Keratinocyte (primary cell): ENCODE measurements at regions not wholly inside any gene's neighbourhood (a gene's known extent, or its start where the extent isn't known, plus 50 kb on each side); places are given as distances from the start of the nearest gene placed in this dataset.

ENCODE experiments used
- DNase-seq: peaks from one replicate; pipeline ENCODE4 v3.0.0-alpha.2; 2011; ENCODE audit warnings: low read depth, missing footprints, low spot score
- FAIRE-seq: peaks from 2 replicates; lab custom pipeline; 2011; peaks lifted over from hg19 to GRCh38; lab: Jason Lieb, UNC
- H2AFZ ChIP-seq: 2 replicates; pipeline ENCODE4 v1.6.0; 2012; ENCODE audit warnings: low read length, control low read depth, inconsistent platforms; ENCODE audit not compliant: control insufficient read depth
- H3K27ac ChIP-seq: 2 replicates; pipeline ENCODE4 v1.5.1; 2011; ENCODE audit warnings: low read length; ENCODE audit not compliant: control insufficient read depth, insufficient read depth
- H3K27me3 ChIP-seq: 3 replicates; pipeline ENCODE4 v1.6.0; 2011; ENCODE audit warnings: low read length; ENCODE audit not compliant: control insufficient read depth, insufficient read depth; ENCODE audit errors: extremely low read depth
- H3K36me3 ChIP-seq, 2 experiments: 2 replicates in 1 of 2; 3 replicates in 1 of 2; pipeline ENCODE4 v1.5.1; 2011; ENCODE audit warnings: low read length in 2 of 2, mild to moderate bottlenecking in 1 of 2; ENCODE audit not compliant: control insufficient read depth in 2 of 2, insufficient read depth in 2 of 2; ENCODE audit errors: extremely low read depth in 1 of 2
- H3K4me1 ChIP-seq: 3 replicates; pipeline ENCODE4 v1.5.1; 2011; ENCODE audit warnings: low read length; ENCODE audit not compliant: control insufficient read depth, insufficient read depth; ENCODE audit errors: extremely low read depth
- H3K4me2 ChIP-seq: 3 replicates; pipeline ENCODE4 v1.6.0; 2011; ENCODE audit warnings: low read depth, low read length; ENCODE audit not compliant: control insufficient read depth, insufficient read depth; ENCODE audit errors: extremely low read depth
- H3K4me3 ChIP-seq, 3 experiments: fragments of 200-600 bp in 1 of 3; sonication (generic) in 1 of 3; 2 replicates in 2 of 3; 3 replicates in 1 of 3; pipeline ENCODE4 v1.5.1; 2011 to 2016; ENCODE audit warnings: low read length in 3 of 3, mild to moderate bottlenecking in 3 of 3, control low read depth in 2 of 3, inconsistent platforms in 1 of 3, low read depth in 1 of 3, mixed read lengths in 1 of 3, mixed run types in 1 of 3, moderate library complexity in 1 of 3; ENCODE audit not compliant: control insufficient read depth in 2 of 3, insufficient read depth in 2 of 3; ENCODE audit errors: extremely low read depth in 1 of 3
- H3K79me2 ChIP-seq: 2 replicates; pipeline ENCODE4 v1.6.0; 2012; ENCODE audit warnings: low read length; ENCODE audit not compliant: control insufficient read depth, insufficient read depth
- H3K9ac ChIP-seq: 3 replicates; pipeline ENCODE4 v1.6.0; 2011; ENCODE audit warnings: low read length; ENCODE audit not compliant: control insufficient read depth, insufficient read depth; ENCODE audit errors: extremely low read depth
- H3K9me1 ChIP-seq: 3 replicates; pipeline ENCODE4 v1.6.0; 2011; ENCODE audit warnings: low read length; ENCODE audit not compliant: control insufficient read depth, insufficient read depth; ENCODE audit errors: extremely low read depth
- H3K9me3 ChIP-seq: 2 replicates; pipeline ENCODE4 v1.5.1; 2012; ENCODE audit warnings: low read depth, low read length; ENCODE audit not compliant: control insufficient read depth
- H4K20me1 ChIP-seq: 3 replicates; pipeline ENCODE4 v1.6.0; 2011; ENCODE audit warnings: low read length; ENCODE audit not compliant: control insufficient read depth, insufficient read depth; ENCODE audit errors: extremely low read depth
- CTCF ChIP-seq, 3 experiments: IDR thresholded peaks in 1 of 3; conservative IDR thresholded peaks in 1 of 3; optimal IDR thresholded peaks in 1 of 3; 2 replicates in 2 of 3; 3 replicates in 1 of 3; pipeline versions ENCODE3 to v1.5.1; 2011; ENCODE audit warnings: low read length in 3 of 3, mild to moderate bottlenecking in 3 of 3, moderate library complexity in 2 of 3, control low read depth in 1 of 3, inconsistent platforms in 1 of 3; ENCODE audit not compliant: insufficient read depth in 2 of 3; ENCODE audit errors: extremely low read depth in 1 of 3
- EZH2 ChIP-seq: IDR thresholded peaks from one replicate; pipeline ENCODE4 v1.6.1; 2012; ENCODE audit warnings: inconsistent platforms, mild to moderate bottlenecking, low read length, moderate library complexity
- dilution Hi-C: fragments of 300-500 bp; cut with MboI; formaldehyde crosslinking; loops from one replicate; pipeline ENCODE4 v1.7.0; 2020; ENCODE audit warnings: low sequenced_read_pairs; ENCODE audit not compliant: extremely low pct_ligation_motif_present

DNA sequence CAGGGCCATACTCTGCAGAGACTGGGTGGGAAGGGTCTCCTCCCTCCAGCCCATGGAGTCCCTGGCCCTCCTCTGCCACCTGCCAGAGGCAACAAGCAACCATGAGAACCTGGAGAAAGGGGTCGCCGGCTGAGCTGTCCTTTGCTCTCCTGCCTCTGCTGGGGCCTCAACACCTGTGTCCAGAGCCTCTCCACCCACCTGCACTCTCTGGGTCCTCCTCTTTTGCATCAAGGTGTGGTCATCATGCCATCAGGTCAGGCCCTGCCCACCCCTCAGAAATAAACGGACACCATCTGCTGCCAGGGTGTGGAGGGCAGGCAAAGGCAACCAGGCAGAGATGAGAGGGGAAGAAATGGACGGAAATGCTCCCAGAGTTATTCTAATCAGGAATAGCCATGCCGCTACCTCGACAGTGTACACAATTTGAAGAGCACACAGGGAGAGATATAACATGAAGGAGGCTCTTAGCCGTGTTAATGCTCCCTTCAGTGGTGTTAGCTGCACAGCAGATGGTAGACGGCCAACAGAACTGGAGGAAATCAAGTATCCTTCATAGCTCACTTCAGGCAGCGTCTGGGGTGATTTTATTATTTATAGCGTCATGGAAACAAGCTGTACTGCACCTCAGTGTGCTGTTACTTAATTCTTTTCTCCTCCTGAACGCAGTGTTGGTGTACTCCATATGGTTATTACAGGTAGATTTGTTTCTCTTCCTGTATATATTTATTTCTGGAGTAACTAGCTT is 247.9 kb downstream of the TSN start:
- dilution Hi-C loops: no loop called here
- Histone ChIP-seq H3K4me3 (no peak overlapping the region), H3K4me1 (no peaks in the 10 kb centered on the region), H3K9me1 (no peaks in the 10 kb centered on the region), H2AFZ (no peak overlapping the region), H3K27ac (no peak overlapping the region), H3K36me3 (no peaks in the 10 kb centered on the region), H3K79me2 (no peaks in the 10 kb centered on the region), H3K4me2 (no peak overlapping the region), H4K20me1 (no peaks in the 10 kb centered on the region), H3K9me3 (no peaks in the 10 kb centered on the region), H3K9ac (no peak overlapping the region), H3K27me3 (no peaks in the 10 kb centered on the region)
- no peak for FAIRE-seq
- no peak for DNase-seq
- TF ChIP-seq EZH2 (no peak), CTCF (optimal IDR thresholded peaks at IDR 0.05 in 1 of 3, IDR thresholded peaks at IDR 0.05 in 1 of 3, conservative IDR thresholded peaks at IDR 0.05 in 1 of 3; ENCODE audit: extremely low read depth in 1 of 3, insufficient read depth in 2 of 3, low read length in 3 of 3) (no peak)

DNA sequence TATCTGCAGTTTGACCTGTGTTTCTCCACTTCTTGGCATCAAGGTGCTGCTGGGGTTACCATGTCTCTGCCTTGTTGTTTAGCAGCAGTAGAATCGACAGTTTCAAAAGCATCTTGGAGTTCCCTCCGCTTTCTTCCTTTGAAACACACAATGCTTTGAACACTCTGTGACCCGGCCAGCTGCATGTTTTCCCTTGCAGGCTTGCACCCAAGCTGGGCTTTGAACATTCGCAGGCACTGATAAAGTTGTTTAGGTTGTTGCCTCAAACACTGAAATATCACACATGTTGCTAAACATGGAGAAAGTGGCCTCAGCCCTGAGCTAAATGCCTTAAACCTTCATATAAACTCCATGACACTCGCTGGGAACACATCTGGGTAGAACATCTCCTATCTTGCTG is 251.7 kb downstream of the TSN start:
- no peak overlapping the region for H3K4me3 ChIP-seq
- TF ChIP-seq CTCF (optimal IDR thresholded peaks at IDR 0.05 in 1 of 3, IDR thresholded peaks at IDR 0.05 in 1 of 3, conservative IDR thresholded peaks at IDR 0.05 in 1 of 3; ENCODE audit: extremely low read depth in 1 of 3, insufficient read depth in 2 of 3, low read length in 3 of 3) (no peak), EZH2 (no peak)
- no peak for DNase-seq
- H3K4me2 ChIP-seq: no peak overlapping the region
- no peaks in the 10 kb centered on the region for H3K4me1 ChIP-seq
- H3K27ac ChIP-seq: no peak overlapping the region
- no peak overlapping the region for H2AFZ ChIP-seq
- H3K79me2 ChIP-seq: no peaks in the 10 kb centered on the region
- no peak overlapping the region for H3K9ac ChIP-seq
- H3K27me3 ChIP-seq: no peaks in the 10 kb centered on the region
- FAIRE-seq: no peak
- no peaks in the 10 kb centered on the region for H4K20me1 ChIP-seq
- H3K9me3 ChIP-seq: no peaks in the 10 kb centered on the region
- no peaks in the 10 kb centered on the region for H3K36me3 ChIP-seq
- dilution Hi-C loops: no loop called here
- no peaks in the 10 kb centered on the region for H3K9me1 ChIP-seq
